ENCODE measurements at regions not wholly inside any gene's neighbourhood (a gene's known extent, or its start where the extent isn't known, plus 50 kb on each side); places are given as distances from the start of the nearest gene placed in this dataset.

DNA sequence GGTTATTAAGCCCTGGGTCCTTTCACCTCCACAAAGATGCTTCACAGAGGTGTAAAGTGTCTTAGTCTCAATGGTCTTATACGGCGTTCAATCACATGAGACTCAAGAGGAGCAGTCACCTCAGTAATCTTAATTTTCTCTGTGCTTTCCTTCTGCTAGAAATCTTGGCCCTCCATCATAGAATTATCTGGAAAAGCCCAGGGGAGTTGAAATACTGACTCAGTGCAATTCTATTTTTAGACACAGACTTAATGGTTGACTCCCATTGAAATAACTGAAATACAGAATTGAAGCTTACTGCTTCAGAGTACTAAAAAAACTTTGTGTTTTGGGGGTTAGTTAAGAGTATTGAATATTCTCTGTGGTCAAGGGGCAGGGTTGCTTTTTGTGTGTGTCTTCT is 94.5 kb upstream of the IL15 start:
- TF ChIP-seq POLR2A (IDR thresholded peaks at IDR 0.05; ENCODE audit: low read depth, low read length) (no peak), FOS (IDR thresholded peaks at IDR 0.05; ENCODE audit: borderline replicate concordance, insufficient read depth, low read length) (no peak), JUN (IDR thresholded peaks at IDR 0.05; ENCODE audit: borderline replicate concordance, insufficient read depth, insufficient read length, low read depth) (no peak), EZH2 (IDR thresholded peaks at IDR 0.05; ENCODE audit: borderline replicate concordance, low read depth, low read length, severe bottlenecking) (no peak), MYC (IDR thresholded peaks at IDR 0.05; ENCODE audit: low read depth, low read length) (no peak), POLR2AphosphoS5 (IDR thresholded peaks at IDR 0.05; ENCODE audit: insufficient read depth, low read depth, low read length) (no peak), GATA2 (IDR thresholded peaks at IDR 0.05; ENCODE audit: insufficient read depth, insufficient read length, low read depth, low read length) (no peak)
- TF ChIP-seq, protein P1, sequence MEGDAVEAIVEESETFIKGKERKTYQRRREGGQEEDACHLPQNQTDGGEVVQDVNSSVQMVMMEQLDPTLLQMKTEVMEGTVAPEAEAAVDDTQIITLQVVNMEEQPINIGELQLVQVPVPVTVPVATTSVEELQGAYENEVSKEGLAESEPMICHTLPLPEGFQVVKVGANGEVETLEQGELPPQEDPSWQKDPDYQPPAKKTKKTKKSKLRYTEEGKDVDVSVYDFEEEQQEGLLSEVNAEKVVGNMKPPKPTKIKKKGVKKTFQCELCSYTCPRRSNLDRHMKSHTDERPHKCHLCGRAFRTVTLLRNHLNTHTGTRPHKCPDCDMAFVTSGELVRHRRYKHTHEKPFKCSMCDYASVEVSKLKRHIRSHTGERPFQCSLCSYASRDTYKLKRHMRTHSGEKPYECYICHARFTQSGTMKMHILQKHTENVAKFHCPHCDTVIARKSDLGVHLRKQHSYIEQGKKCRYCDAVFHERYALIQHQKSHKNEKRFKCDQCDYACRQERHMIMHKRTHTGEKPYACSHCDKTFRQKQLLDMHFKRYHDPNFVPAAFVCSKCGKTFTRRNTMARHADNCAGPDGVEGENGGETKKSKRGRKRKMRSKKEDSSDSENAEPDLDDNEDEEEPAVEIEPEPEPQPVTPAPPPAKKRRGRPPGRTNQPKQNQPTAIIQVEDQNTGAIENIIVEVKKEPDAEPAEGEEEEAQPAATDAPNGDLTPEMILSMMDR (IDR thresholded peaks at IDR 0.05; ENCODE audit: extremely low read depth in 1 of 2, insufficient read depth in 1 of 2, low read depth in 1 of 2, low read length in 2 of 2) = no peak
- TF ChIP-seq, protein P2, sequence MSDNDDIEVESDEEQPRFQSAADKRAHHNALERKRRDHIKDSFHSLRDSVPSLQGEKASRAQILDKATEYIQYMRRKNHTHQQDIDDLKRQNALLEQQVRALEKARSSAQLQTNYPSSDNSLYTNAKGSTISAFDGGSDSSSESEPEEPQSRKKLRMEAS (IDR thresholded peaks at IDR 0.05; ENCODE audit: insufficient read depth, insufficient read length) = no peak
- ChIA-PET CTCF (interaction anchor here (0.7 kb wide), 1 partner anchor 14 kb away, joined by 4 read pairs; no protein-coding TSS in a partner anchor), POLR2A (no interaction called here)
- H3K36me3 ChIP-seq (ENCODE audit: control insufficient read depth in 2 of 2, extremely low read depth in 1 of 2, insufficient read depth in 2 of 2, low read length in 2 of 2) = no peaks in the 10 kb centered on the region
- H2AFZ ChIP-seq (ENCODE audit: low read depth, low read length) = no peak overlapping the region
- DNase-seq (ENCODE audit: low read depth, low spot score) = no peak
- intact Hi-C loops (cut with micrococcal nuclease) (no loop called here), dilution Hi-C loops (cut with MboI; ENCODE audit: extremely low pct_ligation_motif_present, low sequenced_read_pairs) (no loop called here)
- H3K4me1 ChIP-seq (ENCODE audit: control insufficient read depth, extremely low read depth, insufficient read depth, low read length) = no peaks in the 10 kb centered on the region
- no peaks in the 10 kb centered on the region for H4K20me1 ChIP-seq (replicated peaks; ENCODE audit: control insufficient read depth, extremely low read depth, insufficient read depth, low read length)
- no TSS peak for BruUV-seq (replicated peaks)
- H3K9me1 ChIP-seq (replicated peaks; ENCODE audit: control insufficient read depth, extremely low read depth, insufficient read depth, low read length) = no peaks in the 10 kb centered on the region
- no peak overlapping the region for H3K27ac ChIP-seq (ENCODE audit: insufficient read depth, low read depth, low read length)
- no peaks in the 10 kb centered on the region for H3K9me3 ChIP-seq (replicated peaks; ENCODE audit: control insufficient read depth, insufficient read depth, low read length)
- H3K4me2 ChIP-seq (ENCODE audit: insufficient read depth, low read length) = no peak overlapping the region
- no peak overlapping the region for H3K9ac ChIP-seq (replicated peaks; ENCODE audit: extremely low read depth, insufficient read depth, low read length)
- FAIRE-seq = no peak
- no peaks in the 10 kb centered on the region for H3K79me2 ChIP-seq (ENCODE audit: control insufficient read depth, insufficient read depth, low read length)
- H3K27me3 ChIP-seq (ENCODE audit: control insufficient read depth in 2 of 2, insufficient read depth in 2 of 2, low read length in 2 of 2) = no peaks in the 10 kb centered on the region
- H3K4me3 ChIP-seq (replicated peaks in 1 of 3; ENCODE audit: insufficient read depth in 1 of 3, low read depth in 1 of 3, low read length in 3 of 3) = no peak overlapping the region
